LNCAP (cell line): ENCODE measurements at regions not wholly inside any gene's neighbourhood (a gene's known extent, or its start where the extent isn't known, plus 50 kb on each side); places are given as distances from the start of the nearest gene placed in this dataset.

ENCODE experiments used
- TF ChIP-seq, protein P1 (sequence below): fragments of 450-650 bp; IDR thresholded peaks from 2 replicates; pipeline ENCODE4 v1.5.1; 2017; ENCODE audit warnings: mild to moderate bottlenecking

GRCh38 chr2:41967476-41968181 lies 80.2 kb upstream of the PKDCC start:
- TF ChIP-seq, protein P1, sequence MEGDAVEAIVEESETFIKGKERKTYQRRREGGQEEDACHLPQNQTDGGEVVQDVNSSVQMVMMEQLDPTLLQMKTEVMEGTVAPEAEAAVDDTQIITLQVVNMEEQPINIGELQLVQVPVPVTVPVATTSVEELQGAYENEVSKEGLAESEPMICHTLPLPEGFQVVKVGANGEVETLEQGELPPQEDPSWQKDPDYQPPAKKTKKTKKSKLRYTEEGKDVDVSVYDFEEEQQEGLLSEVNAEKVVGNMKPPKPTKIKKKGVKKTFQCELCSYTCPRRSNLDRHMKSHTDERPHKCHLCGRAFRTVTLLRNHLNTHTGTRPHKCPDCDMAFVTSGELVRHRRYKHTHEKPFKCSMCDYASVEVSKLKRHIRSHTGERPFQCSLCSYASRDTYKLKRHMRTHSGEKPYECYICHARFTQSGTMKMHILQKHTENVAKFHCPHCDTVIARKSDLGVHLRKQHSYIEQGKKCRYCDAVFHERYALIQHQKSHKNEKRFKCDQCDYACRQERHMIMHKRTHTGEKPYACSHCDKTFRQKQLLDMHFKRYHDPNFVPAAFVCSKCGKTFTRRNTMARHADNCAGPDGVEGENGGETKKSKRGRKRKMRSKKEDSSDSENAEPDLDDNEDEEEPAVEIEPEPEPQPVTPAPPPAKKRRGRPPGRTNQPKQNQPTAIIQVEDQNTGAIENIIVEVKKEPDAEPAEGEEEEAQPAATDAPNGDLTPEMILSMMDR = no peak

GRCh38 chr2:41968182-41968578 lies 79.6 kb upstream of the PKDCC start:
- TF ChIP-seq, protein P1 = no peak

- TF ChIP-seq, protein P1 = no peak
These were observed 76.7 kb upstream of the PKDCC start for GRCh38 chr2:41970988-41971660.

DNA sequence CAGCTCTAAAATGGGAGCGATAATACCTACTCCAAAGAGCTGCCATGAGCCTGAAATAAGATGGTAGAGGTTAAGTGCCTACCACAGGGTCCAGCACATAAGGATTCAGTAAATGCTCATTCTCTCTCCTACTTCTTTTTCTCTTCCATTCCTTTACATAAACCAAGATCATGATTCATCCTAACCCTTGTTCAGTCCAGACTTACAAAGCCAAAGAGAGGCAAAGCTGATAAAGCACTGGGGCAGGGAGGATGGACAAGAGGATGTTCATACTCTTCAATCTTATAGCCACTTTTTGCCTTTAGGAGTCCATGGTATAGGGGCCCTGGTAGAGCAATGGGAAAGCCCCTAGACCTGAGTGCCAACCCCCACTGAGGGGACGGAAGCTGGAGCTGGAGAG lies 75.6 kb upstream of the PKDCC start:
- TF ChIP-seq, protein P1 = no peak

GRCh38 chr2:41972819-41973218 lies 75.0 kb upstream of the PKDCC start:
- TF ChIP-seq, protein P1 = no peak

- TF ChIP-seq, protein P1 = no peak
These were observed 74.0 kb upstream of the PKDCC start for GRCh38 chr2:41973871-41974270.

GRCh38 chr2:41981417-41981816 lies 66.4 kb upstream of the PKDCC start:
- TF ChIP-seq, protein P1 = no peak
